Smooth muscle cell (in vitro differentiated cells): ENCODE measurements at regions not wholly inside any gene's neighbourhood (a gene's known extent, or its start where the extent isn't known, plus 50 kb on each side); places are given as distances from the start of the nearest gene placed in this dataset.

Source experiments
- DNase-seq: peaks from one replicate; lab custom pipeline; 2025; ENCODE audit not compliant: unreplicated experiment; lab: John Stamatoyannopoulos, UW
- H2AFZ ChIP-seq: fragments of 200-600 bp; sonication (generic); 2 replicates; pipeline ENCODE4 v1.6.0; 2016; ENCODE audit warnings: antibody characterized with exemption, low read depth, mild to moderate bottlenecking
- H3F3A ChIP-seq: fragments of 200-600 bp; sonication (generic); 2 replicates; pipeline ENCODE4 v1.6.0; 2017; ENCODE audit warnings: antibody characterized with exemption, low read depth
- H3K27ac ChIP-seq: fragments of 200-600 bp; sonication (generic); 2 replicates; pipeline ENCODE4 v1.5.1; 2016; ENCODE audit warnings: low read depth, mild to moderate bottlenecking
- H3K27me3 ChIP-seq: fragments of 200-600 bp; sonication (generic); 2 replicates; pipeline ENCODE4 v1.6.1; 2016; ENCODE audit warnings: low read depth, mild to moderate bottlenecking
- H3K36me3 ChIP-seq: fragments of 200-600 bp; sonication (generic); 2 replicates; pipeline ENCODE4 v1.5.1; 2016; ENCODE audit warnings: low read depth
- H3K4me1 ChIP-seq: fragments of 200-600 bp; sonication (generic); 2 replicates; pipeline ENCODE4 v1.5.1; 2016; ENCODE audit warnings: low read depth
- H3K4me2 ChIP-seq: fragments of 200-600 bp; sonication (generic); 2 replicates; pipeline ENCODE4 v1.6.0; 2016; ENCODE audit warnings: mild to moderate bottlenecking
- H3K4me3 ChIP-seq: fragments of 200-600 bp; sonication (generic); 2 replicates; pipeline ENCODE4 v1.5.1; 2016; ENCODE audit warnings: mild to moderate bottlenecking
- H3K79me2 ChIP-seq: fragments of 200-600 bp; sonication (generic); 2 replicates; pipeline ENCODE4 v1.6.0; 2016; ENCODE audit warnings: low read depth, mild to moderate bottlenecking
- H3K9ac ChIP-seq: fragments of 200-600 bp; sonication (generic); 2 replicates; pipeline ENCODE4 v1.6.0; 2016; ENCODE audit warnings: low read depth
- H3K9me3 ChIP-seq: fragments of 200-600 bp; sonication (generic); replicated peaks from 2 replicates; pipeline ENCODE4 v1.5.1; 2016; ENCODE audit warnings: low read depth
- H4K20me1 ChIP-seq: fragments of 200-600 bp; sonication (generic); 2 replicates; pipeline ENCODE4 v1.6.0; 2016; ENCODE audit warnings: low read depth
- CTCF ChIP-seq: fragments of 200-600 bp; sonication (generic); IDR thresholded peaks from 2 replicates; pipeline ENCODE4 v1.5.1; 2017; ENCODE audit warnings: borderline replicate concordance, mild to moderate bottlenecking, antibody characterized with exemption; ENCODE audit not compliant: insufficient read depth, poor library complexity, severe bottlenecking
- WGBS: methylation state at CpG from one replicate; pipeline ENCODE4 v1.1.7; 2016; ENCODE audit warnings: low lambda C conversion rate; 5-methylcytosine and 5-hydroxymethylcytosine counted together

- H4K20me1 ChIP-seq, result no peaks in the 10 kb centered on the region
- H3K4me1 ChIP-seq, result no peaks in the 10 kb centered on the region
- H3K36me3 ChIP-seq, result no peaks in the 10 kb centered on the region
- no peak overlapping the region for H3K4me2 ChIP-seq
- H3K27ac ChIP-seq, result no peak overlapping the region
- no peak overlapping the region for H3K9ac ChIP-seq
- no peaks in the 10 kb centered on the region for H3F3A ChIP-seq
- no peak overlapping the region for H3K4me3 ChIP-seq
- H2AFZ ChIP-seq, result no peak overlapping the region
- no peaks in the 10 kb centered on the region for H3K27me3 ChIP-seq
- no peak for DNase-seq
- H3K9me3 ChIP-seq, result no peaks in the 10 kb centered on the region
- no peaks in the 10 kb centered on the region for H3K79me2 ChIP-seq
- over 99% methylated on average over 7 of the region's 7 CpGs for WGBS
- no peak for TF ChIP-seq CTCF
Measured at GRCh38 chr6:23265270-23265669, 695.9 kb downstream of the HDGFL1 start.

GRCh38 chr6:23266536-23266935, 697.2 kb downstream of the HDGFL1 start:
- H3K27ac ChIP-seq, result no peak overlapping the region

GRCh38 chr6:23267651-23268050, 698.3 kb downstream of the HDGFL1 start:
- WGBS, result 92% methylated on average over 2 of the region's 2 CpGs
- H3K27me3 ChIP-seq, result no peaks in the 10 kb centered on the region
- no peaks in the 10 kb centered on the region for H3K79me2 ChIP-seq
- DNase-seq, result no peak
- no peak overlapping the region for H3K9ac ChIP-seq
- H3K4me1 ChIP-seq, result no peaks in the 10 kb centered on the region
- H3K4me3 ChIP-seq, result no peak overlapping the region
- H4K20me1 ChIP-seq, result no peaks in the 10 kb centered on the region
- no peaks in the 10 kb centered on the region for H3F3A ChIP-seq
- no peak for TF ChIP-seq CTCF
- H3K9me3 ChIP-seq, result no peaks in the 10 kb centered on the region
- H2AFZ ChIP-seq, result no peak overlapping the region
- H3K36me3 ChIP-seq, result no peaks in the 10 kb centered on the region
- H3K27ac ChIP-seq, result no peak overlapping the region
- H3K4me2 ChIP-seq, result no peak overlapping the region

More at GRCh38 chr6:23266536-23266935, 697.2 kb downstream of the HDGFL1 start:
- 96% methylated on average over 7 of the region's 7 CpGs for WGBS
- H3K79me2 ChIP-seq, result no peaks in the 10 kb centered on the region
- no peaks in the 10 kb centered on the region for H3K36me3 ChIP-seq
- no peak overlapping the region for H3K4me2 ChIP-seq
- no peak for TF ChIP-seq CTCF
- no peaks in the 10 kb centered on the region for H4K20me1 ChIP-seq
- H2AFZ ChIP-seq, result no peak overlapping the region
- H3K4me1 ChIP-seq, result no peaks in the 10 kb centered on the region
- no peak overlapping the region for H3K4me3 ChIP-seq
- no peaks in the 10 kb centered on the region for H3K9me3 ChIP-seq
- no peak overlapping the region for H3K9ac ChIP-seq
- no peaks in the 10 kb centered on the region for H3F3A ChIP-seq
- H3K27me3 ChIP-seq, result no peaks in the 10 kb centered on the region
- DNase-seq, result no peak

- H4K20me1 ChIP-seq, result no peaks in the 10 kb centered on the region
- no peaks in the 10 kb centered on the region for H3K36me3 ChIP-seq
- no peaks in the 10 kb centered on the region for H3F3A ChIP-seq
- no peak overlapping the region for H2AFZ ChIP-seq
- H3K9ac ChIP-seq, result no peak overlapping the region
- no peak overlapping the region for H3K27ac ChIP-seq
- TF ChIP-seq CTCF, result no peak
- no peak overlapping the region for H3K4me2 ChIP-seq
- 94% methylated on average over 4 of the region's 4 CpGs for WGBS
- no peak overlapping the region for H3K4me3 ChIP-seq
- DNase-seq, result no peak
- no peaks in the 10 kb centered on the region for H3K9me3 ChIP-seq
- no peaks in the 10 kb centered on the region for H3K4me1 ChIP-seq
- no peaks in the 10 kb centered on the region for H3K27me3 ChIP-seq
- no peaks in the 10 kb centered on the region for H3K79me2 ChIP-seq
Measured at GRCh38 chr6:23268348-23268747, 699.0 kb downstream of the HDGFL1 start.
